Right lobe of liver (tissue), 4 donors: ENCODE measurements at regions not wholly inside any gene's neighbourhood (a gene's known extent, or its start where the extent isn't known, plus 50 kb on each side); places are given as distances from the start of the nearest gene placed in this dataset.

Source experiments
- POLR2A ChIP-seq: fragments of 450-650 bp; IDR thresholded peaks from one replicate; pipeline ENCODE4 v1.6.1; 2017; ENCODE audit warnings: antibody characterized with exemption, mild to moderate bottlenecking
- TF ChIP-seq, protein P1 (sequence below), 4 donors: fragments of 200-600 bp in 3 of 4; fragments of 450-650 bp in 1 of 4; IDR thresholded peaks; one replicate each; pipeline versions ENCODE4 v1.5.1 to v1.8.0; 2016 to 2022; ENCODE audit warnings: antibody characterized with exemption in 4 of 4, mild to moderate bottlenecking in 2 of 4
- donor health status: DM: no; HTN: no; CAD: no.
- donor health status: DM: no; HTN: no; CAD: no.
- donor health status: DM: no; HTN: yes; CAD: no.

DNA sequence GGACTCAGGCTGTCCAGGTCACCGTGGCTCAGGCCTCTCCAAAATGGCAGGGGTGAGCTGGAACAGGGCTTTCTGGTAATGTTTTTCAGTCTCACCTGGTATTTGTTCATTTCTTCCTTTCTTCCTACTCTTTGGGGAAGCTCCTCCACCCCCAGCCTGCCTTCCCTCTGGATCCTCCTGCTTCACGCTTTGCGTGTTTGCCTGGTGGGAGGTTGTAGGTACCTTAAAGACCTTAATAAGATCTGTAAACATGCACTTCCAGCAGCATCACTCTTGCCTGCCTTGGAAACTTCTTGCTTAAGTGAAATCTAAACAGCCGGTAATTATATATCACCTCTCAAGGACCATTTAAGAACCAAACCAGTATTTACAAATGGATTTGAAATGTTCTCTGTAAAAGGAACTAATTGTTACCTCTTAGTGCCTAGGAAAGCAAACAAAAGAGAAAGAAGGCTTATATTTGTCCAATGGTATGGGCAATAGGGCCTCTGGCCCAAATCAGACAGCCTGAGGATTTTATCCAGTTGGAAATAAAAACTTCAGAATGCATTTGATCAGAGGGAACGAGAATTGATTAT, 339.9 kb downstream of the CCSER2 start:
- TF ChIP-seq, protein P1, sequence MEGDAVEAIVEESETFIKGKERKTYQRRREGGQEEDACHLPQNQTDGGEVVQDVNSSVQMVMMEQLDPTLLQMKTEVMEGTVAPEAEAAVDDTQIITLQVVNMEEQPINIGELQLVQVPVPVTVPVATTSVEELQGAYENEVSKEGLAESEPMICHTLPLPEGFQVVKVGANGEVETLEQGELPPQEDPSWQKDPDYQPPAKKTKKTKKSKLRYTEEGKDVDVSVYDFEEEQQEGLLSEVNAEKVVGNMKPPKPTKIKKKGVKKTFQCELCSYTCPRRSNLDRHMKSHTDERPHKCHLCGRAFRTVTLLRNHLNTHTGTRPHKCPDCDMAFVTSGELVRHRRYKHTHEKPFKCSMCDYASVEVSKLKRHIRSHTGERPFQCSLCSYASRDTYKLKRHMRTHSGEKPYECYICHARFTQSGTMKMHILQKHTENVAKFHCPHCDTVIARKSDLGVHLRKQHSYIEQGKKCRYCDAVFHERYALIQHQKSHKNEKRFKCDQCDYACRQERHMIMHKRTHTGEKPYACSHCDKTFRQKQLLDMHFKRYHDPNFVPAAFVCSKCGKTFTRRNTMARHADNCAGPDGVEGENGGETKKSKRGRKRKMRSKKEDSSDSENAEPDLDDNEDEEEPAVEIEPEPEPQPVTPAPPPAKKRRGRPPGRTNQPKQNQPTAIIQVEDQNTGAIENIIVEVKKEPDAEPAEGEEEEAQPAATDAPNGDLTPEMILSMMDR (IDR thresholded peaks at IDR 0.05): no peak
- TF ChIP-seq POLR2A: no peak
